Renal cortex interstitium (tissue), 11 donors: ENCODE measurements at regions not wholly inside any gene's neighbourhood (a gene's known extent, or its start where the extent isn't known, plus 50 kb on each side); places are given as distances from the start of the nearest gene placed in this dataset.
"Not testable (repeated sequence)": the region's sequence is repeated elsewhere in the genome, so short reads cannot be mapped to it uniquely, and the experiment has no call there.

Experiments
- DNase-seq, 11 donors: peaks; one replicate each; pipeline ENCODE4 v3.0.0-alpha.2; 2013; ENCODE audit warnings: low read depth in 9 of 11, low spot score in 4 of 11; ENCODE audit errors: extremely low read depth in 1 of 11

DNA sequence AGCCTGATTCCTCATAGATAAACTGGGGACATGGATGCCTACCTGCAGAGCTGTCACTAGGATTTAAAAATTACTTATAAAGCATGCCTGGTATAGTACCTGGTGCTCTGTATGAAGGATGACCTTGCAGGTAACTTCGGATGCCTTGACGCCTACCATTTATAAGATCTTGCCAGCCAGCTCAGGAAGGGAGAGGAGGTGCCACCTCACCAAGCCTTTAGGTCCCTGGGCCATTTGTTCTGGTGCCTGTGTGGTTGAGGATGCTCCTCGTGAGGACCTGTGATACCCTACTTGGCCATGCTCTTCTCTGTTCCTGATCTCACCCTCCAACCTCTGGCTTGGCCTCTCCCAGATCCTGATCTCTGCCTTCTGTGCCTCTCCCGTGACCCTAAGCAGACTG lies 85.2 kb downstream of the FDX1 start:
- DNase-seq = no peak

GRCh38 chr11:110517381-110517780 lies 87.6 kb downstream of the FDX1 start:
- not testable (repeated sequence) for DNase-seq

DNA sequence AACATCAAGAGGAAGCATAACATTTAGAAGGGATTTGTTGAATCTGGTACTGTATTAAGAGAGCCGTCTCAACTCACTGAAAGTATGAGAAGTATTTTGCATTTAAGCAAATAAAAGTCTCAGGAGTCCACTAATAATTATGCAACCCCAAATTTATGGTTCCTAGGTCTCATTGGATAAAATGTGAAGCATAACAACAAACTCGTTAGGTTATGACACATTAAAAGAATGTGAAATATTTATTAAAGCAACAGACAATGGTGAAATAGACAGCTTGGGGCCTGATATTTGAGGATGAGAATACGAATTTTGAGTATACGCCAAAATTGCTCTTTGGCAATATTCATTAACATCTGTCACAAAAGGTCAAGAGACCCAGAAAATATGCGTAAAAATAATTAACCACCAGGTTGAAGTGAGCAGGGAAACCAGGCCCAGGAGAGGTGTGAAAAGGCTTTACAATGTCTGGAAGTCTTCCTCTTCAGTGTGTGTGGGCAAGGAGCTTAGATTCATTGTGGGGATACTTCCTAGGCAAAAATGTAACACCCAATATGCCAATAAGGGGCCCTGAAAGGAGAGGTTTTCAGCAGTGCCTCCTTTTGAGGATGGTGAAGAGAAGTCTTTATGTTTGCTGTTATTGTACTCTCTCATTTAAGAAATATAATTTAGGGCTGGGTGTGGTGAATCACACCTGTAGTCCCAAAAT lies 89.2 kb downstream of the FDX1 start:
- peak in 1 of 11 donors; percentile 12 for DNase-seq

- no peak for DNase-seq
These were observed 90.0 kb downstream of the FDX1 start for GRCh38 chr11:110519796-110520195.

- no peak for DNase-seq
These were observed 92.7 kb downstream of the FDX1 start for GRCh38 chr11:110522471-110522870.

DNA sequence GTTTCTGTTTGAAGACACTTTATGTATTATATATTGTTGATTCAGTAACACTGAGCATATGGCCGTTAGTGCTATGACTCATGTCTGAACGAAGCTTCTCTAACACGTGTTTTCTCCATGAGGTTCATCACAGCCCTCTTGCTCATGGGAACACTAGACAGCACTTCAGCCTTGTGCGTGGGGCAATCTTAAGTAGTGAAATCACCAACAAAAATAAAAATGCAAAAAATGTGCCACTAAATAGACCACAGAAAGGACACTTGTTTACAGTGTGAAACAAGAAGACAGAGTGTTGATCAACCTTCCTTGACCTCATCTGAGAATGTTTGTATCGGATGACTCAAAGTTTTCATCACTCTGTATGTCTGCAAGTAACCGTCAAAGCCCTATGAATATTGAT lies 94.5 kb downstream of the FDX1 start:
- DNase-seq = no peak

- no peak for DNase-seq
These were observed 96.1 kb downstream of the FDX1 start for GRCh38 chr11:110525883-110526282.

DNA sequence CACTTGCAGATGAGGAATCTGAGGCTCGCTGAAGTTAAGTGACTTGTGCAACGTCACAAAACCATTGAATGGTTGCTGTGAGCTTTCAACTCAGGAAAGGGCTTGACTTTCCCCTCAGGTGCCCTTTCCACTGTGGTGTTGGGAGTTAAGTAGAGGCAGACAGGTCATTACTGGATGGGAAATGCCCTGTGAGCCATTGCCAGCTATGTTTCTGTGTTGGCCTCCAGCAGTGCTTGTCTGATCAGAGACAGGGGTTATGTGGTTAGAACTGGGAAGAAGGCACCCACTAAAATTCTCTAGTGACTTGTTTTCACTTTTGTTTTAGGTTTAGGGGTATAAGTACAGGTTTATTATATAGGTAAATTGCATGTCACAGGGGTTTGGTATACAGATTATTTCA lies 96.6 kb downstream of the FDX1 start:
- no peak for DNase-seq
